Activated T-cell treated with anti-CD3 and anti-CD28 coated beads, Interleukin-2, amount 50 U/mL, for 1 hour (primary cell): ENCODE measurements at regions not wholly inside any gene's neighbourhood (a gene's known extent, or its start where the extent isn't known, plus 50 kb on each side); places are given as distances from the start of the nearest gene placed in this dataset.

ENCODE experiments used
- DNase-seq: peaks from one replicate; pipeline ENCODE4 v3.0.0-alpha.2; 2020

GRCh38 chr18:10035281-10035991 is 121.6 kb downstream of the VAPA start:
- DNase-seq: no peak

DNA sequence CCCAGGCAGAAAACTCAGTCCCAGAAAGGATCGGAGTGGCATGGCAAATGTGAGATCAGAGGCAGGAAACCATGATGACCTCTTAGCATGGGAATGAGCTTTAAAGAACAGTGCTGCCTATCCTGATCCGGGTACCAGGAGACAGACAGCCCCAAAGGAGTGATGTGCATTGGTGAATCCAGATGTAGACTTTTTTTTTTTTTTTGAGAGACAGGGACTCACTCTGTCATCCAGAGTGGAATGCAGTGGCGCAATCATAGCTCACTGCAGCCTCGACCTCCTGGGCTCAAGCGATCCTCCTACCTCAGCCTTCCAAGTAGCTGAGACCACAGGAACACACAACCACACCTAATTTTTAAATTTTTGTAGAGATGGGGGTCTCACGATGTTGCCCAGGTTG is 122.7 kb downstream of the VAPA start:
- DNase-seq: no peak

DNA sequence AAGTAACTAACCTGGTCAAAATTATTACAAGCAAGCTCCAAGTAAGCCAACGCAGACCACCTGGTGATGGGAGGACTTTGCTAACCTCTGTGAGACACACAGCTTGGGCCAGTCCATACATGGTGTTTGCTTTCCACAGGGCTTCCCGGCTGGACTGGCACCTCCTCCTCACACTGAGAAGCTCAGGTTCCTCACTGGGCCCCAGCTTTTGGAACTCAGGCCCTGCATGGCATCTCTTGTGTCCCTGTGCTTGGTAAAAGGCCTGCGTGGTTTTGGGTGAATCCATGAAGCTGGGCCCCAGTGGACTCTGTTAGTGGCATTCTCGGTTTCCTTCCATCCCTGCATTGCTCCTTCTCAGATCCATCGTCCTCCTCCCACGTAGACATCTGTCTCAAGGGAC is 123.4 kb downstream of the VAPA start:
- no peak for DNase-seq

- no peak for DNase-seq
Observed at GRCh38 chr18:10038268-10038667, 124.5 kb downstream of the VAPA start.

DNA sequence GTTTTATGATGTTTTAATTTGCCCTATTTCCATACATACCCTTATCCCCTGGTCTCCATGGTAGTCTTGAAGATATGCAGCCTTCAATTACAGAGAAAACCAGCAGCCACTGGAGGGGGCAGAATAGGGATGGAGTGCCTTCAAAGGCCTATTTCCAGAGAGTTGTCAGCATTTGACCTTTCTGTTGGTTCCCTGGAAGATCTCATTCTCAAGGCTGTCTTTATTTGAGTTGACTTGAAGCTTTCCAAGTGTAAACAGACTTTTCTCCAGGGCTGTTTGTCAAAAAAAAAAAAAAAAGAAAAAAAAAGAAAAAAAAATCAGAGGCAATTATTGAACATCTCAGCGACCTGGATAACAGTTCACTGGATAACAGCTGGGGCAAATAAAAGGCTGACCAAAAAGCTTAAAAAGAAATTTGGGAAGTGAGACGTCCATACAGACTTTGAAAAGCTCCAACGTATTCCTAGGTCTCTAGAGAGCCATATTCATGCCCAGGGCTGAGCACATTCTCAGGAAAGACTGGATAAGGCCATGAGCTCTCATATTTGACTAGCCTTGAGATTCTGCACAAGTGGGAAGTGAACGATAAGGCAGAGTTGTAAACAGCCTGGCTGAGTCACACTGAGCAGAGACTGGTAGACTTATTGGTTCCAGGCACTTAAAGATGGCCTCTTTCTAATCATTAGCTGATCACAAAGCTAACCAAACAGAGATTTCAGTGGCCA is 126.6 kb downstream of the VAPA start:
- no peak for DNase-seq

- no peak for DNase-seq
Observed at GRCh38 chr18:10041180-10041579, 127.4 kb downstream of the VAPA start.

DNA sequence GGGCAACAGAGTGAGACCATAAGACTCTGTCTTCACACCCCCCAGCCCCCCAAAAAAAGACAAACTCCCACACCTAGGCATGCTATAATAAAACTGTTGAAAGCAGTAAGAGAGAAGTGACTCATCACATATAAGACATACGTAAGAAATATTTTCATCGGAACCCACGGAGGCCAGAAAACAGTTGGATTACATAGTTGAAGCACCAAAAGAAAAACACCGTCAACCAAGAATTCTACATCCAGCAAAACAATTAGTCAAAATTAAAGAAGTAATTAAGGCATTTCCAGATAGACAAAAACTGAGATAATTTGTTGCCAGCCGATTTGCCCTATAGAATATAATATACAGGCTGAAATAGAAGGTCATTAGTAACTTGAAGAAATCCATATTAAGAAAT is 128.7 kb downstream of the VAPA start:
- no peak for DNase-seq

- DNase-seq: no peak
Observed at GRCh38 chr18:10044054-10044453, 130.2 kb downstream of the VAPA start.

DNA sequence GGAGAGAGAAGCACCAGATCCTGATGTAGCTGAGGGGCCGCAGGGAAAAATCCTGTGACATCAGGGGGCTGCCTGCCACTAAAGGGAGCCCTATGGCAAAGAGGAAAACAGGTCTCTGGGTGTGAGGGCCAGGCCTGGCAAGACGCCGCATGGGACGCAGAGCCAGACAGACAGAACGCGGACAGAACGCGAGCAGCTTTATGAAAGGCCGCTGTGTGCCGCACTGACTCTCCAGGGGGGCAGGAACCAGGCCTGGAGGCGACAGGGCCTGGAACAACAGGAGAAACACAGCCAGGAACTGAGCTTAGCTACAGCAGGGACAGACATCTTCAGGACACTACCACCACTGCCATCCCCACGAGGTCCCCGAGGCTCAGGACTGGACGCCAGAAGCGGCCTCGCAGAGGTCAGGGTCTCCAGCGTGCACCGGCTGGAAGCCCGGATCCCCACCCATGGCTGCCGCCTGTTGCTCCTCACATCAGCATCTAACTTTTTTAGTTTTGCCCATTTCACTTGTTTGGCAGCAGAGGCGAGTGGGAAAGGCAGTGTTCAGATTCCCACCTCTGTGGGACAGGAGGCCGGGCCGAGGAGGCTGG is 131.6 kb downstream of the VAPA start:
- no peak for DNase-seq

DNA sequence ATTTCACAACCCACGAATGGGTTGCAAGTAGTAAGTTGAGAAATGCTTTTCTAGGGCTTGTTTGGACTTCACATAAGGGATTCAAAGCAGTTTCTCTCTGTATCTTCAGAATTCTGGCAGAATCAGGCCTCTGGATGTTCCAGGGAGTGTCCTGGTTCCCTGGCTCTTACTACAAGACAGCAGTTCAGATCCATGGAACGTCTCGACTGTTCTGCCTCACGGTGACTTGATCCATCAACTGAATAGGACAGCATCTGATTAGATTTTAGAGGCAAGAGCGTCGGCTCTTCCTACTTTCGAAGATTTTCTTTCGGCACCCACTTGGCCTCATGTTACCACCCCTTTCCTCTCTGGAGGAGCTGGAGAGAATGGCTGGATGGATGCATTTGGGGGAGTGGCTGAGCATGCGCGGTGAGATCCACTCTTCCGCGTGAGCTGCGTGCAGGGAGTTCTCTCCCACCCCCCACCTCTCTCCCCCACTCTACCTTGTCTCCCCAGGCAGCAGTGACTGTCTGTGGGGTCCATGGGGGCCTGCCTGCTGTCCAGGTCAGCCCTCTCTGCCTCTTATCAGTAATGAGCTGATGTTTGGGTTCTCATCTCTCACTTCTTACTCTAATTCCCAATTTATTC is 132.5 kb downstream of the VAPA start:
- no peak for DNase-seq

GRCh38 chr18:10047237-10047636 is 133.4 kb downstream of the VAPA start:
- DNase-seq: no peak

- DNase-seq: no peak
Observed at GRCh38 chr18:10049747-10050146, 135.9 kb downstream of the VAPA start.

DNA sequence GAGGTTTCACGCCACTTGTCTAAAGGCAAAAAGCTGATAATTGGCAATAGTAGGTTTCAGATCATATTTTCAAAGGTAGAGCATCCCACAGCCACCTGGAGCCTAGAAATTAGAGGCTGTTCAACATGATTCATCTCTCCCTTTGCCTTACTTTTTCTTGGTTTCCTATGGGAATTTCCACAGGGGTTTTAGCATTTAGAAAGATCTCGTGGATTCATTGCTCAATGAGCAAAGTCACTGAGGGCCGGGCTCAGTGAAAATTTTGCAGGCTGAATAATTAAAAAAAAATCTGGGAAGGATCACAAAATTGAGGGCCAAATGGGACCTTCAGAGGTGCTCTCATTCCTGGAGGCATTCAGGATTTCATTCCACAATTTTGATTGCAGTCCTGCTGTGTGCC is 137.1 kb downstream of the VAPA start:
- no peak for DNase-seq

- DNase-seq: no peak
Observed at GRCh38 chr18:10051877-10052631, 138.2 kb downstream of the VAPA start.

GRCh38 chr18:10052871-10053270 is 139.1 kb downstream of the VAPA start:
- no peak for DNase-seq

- no peak for DNase-seq
Observed at GRCh38 chr18:10053861-10054260, 140.0 kb downstream of the VAPA start.

- DNase-seq: no peak
Observed at GRCh38 chr18:10054366-10054765, 140.6 kb downstream of the VAPA start.

DNA sequence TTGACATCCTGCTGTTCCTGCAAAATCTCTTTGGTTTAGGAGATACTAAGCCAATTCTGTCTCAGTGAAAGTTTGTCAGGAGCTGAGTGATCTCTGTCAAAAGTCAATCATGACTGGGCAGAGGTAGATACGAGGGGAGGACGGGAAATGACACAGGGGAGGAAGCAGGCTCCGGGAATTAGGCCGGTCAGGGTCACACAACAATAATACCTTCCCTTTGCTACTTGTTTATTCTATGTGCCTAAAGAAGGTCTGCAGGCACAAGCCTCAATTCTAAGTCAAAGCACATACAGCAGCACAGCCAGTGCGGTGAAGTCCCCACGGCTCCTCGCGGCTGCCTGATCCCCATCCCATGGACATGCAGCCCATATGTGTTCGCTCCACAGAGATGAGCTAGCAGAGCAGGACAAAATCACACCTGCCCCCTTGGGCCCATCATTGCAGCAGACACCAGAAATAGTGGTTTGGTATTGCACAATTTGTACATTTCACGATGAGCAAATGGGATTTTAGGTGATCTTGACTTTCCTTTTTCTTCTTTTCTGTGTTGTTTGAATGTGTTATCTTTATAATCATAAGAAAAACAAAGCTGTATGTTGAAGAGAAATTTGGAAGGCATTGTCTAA is 141.4 kb downstream of the VAPA start:
- no peak for DNase-seq

DNA sequence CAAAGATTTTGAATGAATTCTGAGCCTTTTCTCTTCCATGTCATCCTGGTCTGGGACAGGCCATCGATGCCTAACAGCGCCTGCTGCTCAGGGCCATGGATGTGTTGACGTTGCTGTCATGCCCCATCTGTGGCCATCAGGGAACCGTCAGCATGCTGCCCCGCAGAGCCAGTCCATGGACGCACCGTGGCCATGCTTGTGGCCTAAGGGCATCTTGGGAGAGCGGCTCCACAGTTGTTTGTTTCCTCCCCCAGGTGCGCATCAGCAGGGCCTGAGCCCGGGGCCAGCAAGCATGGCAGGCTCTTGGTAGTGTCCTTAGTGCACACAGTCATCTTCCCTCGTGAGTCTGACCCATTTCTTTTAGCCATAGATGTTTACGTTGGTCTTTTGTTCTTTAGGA is 142.7 kb downstream of the VAPA start:
- DNase-seq: no peak

GRCh38 chr18:10057401-10057893 is 143.6 kb downstream of the VAPA start:
- no peak for DNase-seq

DNA sequence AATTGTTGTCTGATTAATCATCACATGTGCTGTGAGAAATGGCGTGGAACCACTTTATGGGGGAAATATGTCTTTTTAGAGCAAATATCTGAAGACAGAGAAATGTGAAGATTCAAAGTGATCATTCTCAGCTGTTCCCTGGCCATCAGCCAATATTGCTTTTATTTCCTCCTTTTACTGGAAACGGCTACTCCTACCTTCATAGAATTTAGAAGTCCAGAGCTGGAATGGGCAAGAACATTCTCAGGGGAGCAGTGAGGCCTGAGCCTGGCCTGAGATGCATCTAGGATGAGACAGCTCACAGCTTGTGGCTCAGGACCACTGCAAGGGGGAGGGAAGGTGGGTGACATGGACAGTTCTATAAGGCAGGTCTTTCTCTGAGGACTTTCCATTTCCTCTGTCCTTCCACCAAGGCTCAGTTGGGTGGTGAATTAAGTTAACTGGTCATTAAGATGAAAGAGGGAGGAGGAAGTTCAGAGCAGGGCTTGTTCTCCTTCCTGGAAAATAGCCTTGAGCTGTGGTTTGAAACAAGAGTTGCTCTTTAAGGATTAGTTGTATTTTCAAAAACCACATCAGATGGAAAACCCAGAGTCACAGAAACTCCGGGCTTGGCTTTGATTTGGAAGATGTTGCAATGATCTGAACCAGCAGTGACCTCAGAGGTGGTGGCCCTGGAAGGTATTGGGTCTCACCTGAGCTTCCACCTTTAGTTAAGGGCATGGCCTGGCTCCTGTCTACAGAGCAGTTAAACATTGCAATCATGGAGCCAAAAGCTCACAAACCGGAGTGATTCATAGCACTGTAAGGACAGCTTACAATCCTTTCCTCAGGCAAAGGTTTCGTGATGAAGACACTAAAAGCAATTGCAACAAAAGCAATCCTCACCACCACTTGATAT is 144.3 kb downstream of the VAPA start:
- no peak for DNase-seq
